Activated T-cell treated with anti-CD3 and anti-CD28 coated beads, Interleukin-2, amount 50 U/mL, for 24 hours (primary cell): ENCODE measurements at regions not wholly inside any gene's neighbourhood (a gene's known extent, or its start where the extent isn't known, plus 50 kb on each side); places are given as distances from the start of the nearest gene placed in this dataset.
"Not testable (repeated sequence)": the region's sequence is repeated elsewhere in the genome, so short reads cannot be mapped to it uniquely, and the experiment has no call there.

Experiments used
- DNase-seq: peaks from one replicate; pipeline ENCODE4 v3.0.0-alpha.2; 2020
- H3K27ac Mint-ChIP-seq: 2 replicates; pipeline ENCODE4 v1.8.0; 2020; ENCODE audit warnings: mild to moderate bottlenecking, mixed read lengths
- H3K27me3 Mint-ChIP-seq: 2 replicates; pipeline ENCODE4 v1.8.0; 2020; ENCODE audit warnings: mixed read lengths
- H3K36me3 Mint-ChIP-seq: 2 replicates; pipeline ENCODE4 v1.8.0; 2020; ENCODE audit warnings: low read depth, mixed read lengths
- H3K4me1 Mint-ChIP-seq: 2 replicates; pipeline ENCODE4 v1.8.0; 2020; ENCODE audit warnings: low read depth, mixed read lengths
- H3K4me3 Mint-ChIP-seq: 2 replicates; pipeline ENCODE4 v1.8.0; 2020; ENCODE audit warnings: mild to moderate bottlenecking, moderate library complexity, mixed read lengths
- H3K9me3 Mint-ChIP-seq: 2 replicates; pipeline ENCODE4 v1.8.0; 2020; ENCODE audit warnings: mixed read lengths

DNA sequence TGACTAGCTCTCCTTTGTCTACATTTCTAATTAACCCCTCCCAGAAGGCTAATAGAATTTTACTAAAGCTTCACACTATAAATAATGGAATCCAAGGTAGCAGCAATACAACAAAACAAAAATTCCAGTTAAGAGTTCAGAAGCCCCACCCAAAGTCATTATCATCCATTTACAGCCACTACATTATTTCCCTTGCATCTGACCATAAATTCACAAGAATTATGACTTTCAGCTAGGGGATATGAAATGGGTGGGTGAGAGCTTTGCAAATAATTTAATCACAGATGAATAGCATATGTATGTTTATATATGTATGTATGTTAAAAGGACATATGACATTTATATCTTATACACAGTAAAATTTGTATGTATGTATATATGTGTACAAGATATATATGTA, 65.3 kb upstream of the PTGDR start:
- Mint-ChIP-seq H3K27me3 (no peaks in the 10 kb centered on the region), H3K36me3 (no peaks in the 10 kb centered on the region), H3K4me3 (no peak overlapping the region), H3K4me1 (peaks cover 2% of the 10 kb centered on the region), H3K27ac (no peak overlapping the region), H3K9me3 (peaks cover 4% of the 10 kb centered on the region)
- DNase-seq = no peak

DNA sequence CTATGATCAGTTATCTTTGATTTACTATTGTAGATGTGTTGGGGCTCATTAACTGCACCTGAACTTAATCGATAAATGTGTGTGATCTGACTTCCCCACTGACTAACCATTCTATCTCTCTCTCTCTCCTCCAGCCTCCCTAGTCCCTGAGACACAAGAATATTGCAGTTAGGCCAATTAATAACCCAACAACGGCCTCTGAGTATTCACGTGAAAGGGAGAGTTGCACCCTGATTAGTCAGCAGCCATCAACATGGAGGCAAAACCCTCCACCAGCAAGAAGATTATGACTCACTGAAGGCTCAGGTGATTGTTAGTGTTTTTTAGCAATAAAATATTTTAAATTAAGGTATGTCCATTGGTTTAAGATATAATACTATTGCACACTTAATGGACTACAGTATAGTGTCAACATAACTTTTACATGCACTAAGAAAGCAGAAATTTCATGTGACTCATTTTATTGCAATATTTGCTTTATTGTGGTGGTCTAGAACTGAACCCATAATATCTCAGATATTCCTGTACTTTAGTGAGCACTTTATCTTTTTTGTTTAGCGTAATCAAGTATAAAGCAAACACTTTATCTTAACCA, 77.1 kb upstream of the PTGDR start:
- no peak overlapping the region for H3K4me3 Mint-ChIP-seq
- H3K36me3 Mint-ChIP-seq = no peaks in the 10 kb centered on the region
- H3K27me3 Mint-ChIP-seq = no peaks in the 10 kb centered on the region
- DNase-seq = no peak
- H3K4me1 Mint-ChIP-seq = peaks cover 23% of the 10 kb centered on the region
- H3K27ac Mint-ChIP-seq = no peak overlapping the region
- peaks cover 5% of the 10 kb centered on the region for H3K9me3 Mint-ChIP-seq

DNA sequence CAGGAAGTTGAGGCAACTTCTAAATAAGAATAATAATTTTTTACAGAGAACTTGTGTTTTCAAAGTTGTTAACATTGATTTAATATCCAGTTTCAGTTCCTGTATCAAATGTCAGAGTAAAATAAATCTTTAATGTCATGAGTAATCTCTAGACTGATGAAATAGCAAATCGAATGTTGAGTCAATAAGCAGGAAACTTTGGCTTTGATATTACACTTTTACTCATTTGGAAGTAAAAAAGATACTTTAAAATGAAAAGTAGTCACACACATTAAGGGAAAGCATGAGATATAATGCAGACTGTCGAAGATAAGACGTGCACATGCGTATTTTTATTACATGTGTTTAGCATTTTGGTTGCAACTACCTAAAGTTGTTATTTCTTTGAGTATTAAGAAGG, 78.2 kb upstream of the PTGDR start:
- DNase-seq = no peak
- no peaks in the 10 kb centered on the region for H3K27me3 Mint-ChIP-seq
- H3K4me1 Mint-ChIP-seq = peaks cover 28% of the 10 kb centered on the region
- H3K9me3 Mint-ChIP-seq = peaks cover 2% of the 10 kb centered on the region
- peak overlapping the region; percentile 54 for H3K27ac Mint-ChIP-seq
- H3K36me3 Mint-ChIP-seq = no peaks in the 10 kb centered on the region
- H3K4me3 Mint-ChIP-seq = no peak overlapping the region

DNA sequence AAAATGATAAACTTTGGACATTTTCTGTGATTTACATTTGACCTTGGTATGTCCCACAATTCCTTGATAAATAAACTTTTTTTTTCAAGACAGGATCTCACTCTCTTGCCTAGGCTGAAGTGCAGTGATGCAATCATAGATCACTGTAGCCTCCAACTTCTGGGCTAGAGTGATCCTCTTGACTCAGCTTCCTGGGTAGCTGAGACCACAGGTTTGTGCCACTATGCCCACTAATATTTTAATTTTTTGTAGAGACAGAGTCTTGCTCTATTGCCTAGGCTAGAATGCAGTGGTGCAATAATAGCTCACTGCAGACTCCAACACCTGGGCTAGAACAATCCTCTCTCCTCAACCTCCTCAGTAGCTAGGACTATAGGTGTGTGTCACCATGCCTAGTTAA, 79.1 kb upstream of the PTGDR start:
- no peaks in the 10 kb centered on the region for H3K27me3 Mint-ChIP-seq
- H3K9me3 Mint-ChIP-seq = peaks cover 2% of the 10 kb centered on the region
- H3K27ac Mint-ChIP-seq = no peak overlapping the region
- peaks cover 28% of the 10 kb centered on the region for H3K4me1 Mint-ChIP-seq
- no peak for DNase-seq
- H3K36me3 Mint-ChIP-seq = no peaks in the 10 kb centered on the region
- no peak overlapping the region for H3K4me3 Mint-ChIP-seq

DNA sequence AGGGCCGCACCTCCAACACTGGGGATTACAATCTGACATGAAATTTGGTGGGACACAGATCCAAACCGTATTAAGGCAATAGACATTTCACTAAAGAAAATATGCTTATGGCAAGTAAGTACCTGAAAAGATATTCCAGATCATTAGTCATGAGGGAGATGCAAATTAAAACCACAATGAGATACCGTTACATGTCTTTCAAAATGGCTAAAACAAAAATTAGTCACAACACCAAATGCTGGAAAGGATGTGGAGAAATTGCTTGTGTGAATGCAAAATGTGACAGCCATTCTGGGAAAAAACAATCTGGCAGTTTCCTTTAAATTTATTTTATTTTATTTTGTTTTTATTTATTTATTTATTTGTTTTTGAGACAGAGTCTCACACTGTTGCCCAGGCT, 82.3 kb upstream of the PTGDR start:
- Mint-ChIP-seq H3K4me1 (peaks cover 26% of the 10 kb centered on the region), H3K9me3 (peaks cover 15% of the 10 kb centered on the region), H3K4me3 (no peak overlapping the region), H3K36me3 (no peaks in the 10 kb centered on the region), H3K27me3 (no peaks in the 10 kb centered on the region), H3K27ac (no peak overlapping the region)
- DNase-seq = no peak

DNA sequence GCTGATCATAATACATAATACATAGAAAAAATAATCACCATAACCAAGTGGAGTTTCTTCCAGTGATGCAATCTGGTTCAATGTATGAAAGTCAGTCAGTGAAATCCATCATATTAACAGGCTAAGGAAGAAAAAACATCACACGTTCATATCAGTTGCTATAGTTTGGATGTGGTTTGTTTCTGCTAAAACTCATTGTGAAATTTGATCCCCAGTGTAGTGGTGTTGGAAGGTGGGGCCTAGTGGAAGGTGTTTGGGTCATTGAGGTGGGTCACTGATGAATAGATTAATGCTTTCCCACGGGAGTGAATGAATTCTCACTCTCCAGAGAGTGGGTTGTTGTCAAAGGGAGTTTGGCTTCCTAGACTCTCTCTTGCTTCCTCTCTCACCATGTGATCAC, 84.6 kb upstream of the PTGDR start:
- Mint-ChIP-seq H3K36me3 (no peaks in the 10 kb centered on the region), H3K27ac (no peak overlapping the region), H3K9me3 (peaks cover 16% of the 10 kb centered on the region), H3K4me3 (no peak overlapping the region), H3K4me1 (peaks cover 15% of the 10 kb centered on the region), H3K27me3 (no peaks in the 10 kb centered on the region)
- no peak for DNase-seq

GRCh38 chr14:52179141-52179790, 88.2 kb upstream of the PTGDR start:
- Mint-ChIP-seq H3K4me3 (no peak overlapping the region), H3K4me1 (peaks cover 21% of the 10 kb centered on the region), H3K36me3 (no peaks in the 10 kb centered on the region), H3K27me3 (no peaks in the 10 kb centered on the region), H3K27ac (no peak overlapping the region), H3K9me3 (peaks cover 15% of the 10 kb centered on the region)
- no peak for DNase-seq

DNA sequence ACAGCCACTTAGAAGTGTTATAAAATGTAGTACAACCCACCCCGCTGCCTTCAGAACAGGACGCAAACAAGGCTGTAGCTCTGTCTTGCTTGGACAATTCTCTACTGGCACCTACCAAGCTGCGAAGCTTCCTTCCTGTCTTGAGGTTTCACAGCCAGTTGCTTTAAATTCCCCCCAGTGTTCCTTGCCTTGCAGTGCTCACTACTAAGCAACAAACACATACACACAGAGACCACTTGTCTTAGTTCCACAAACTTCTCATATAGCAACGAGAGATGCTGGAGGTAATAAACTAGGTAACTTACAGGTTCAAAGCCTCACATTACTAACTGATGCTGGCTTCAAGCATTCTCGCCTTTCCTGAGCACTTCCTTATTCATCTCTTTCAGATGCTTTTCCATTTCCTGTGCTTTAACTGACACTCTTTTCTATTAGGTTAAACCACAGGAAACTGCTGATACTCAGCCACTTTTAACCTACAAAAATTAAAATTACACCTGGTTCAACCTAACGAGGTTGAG, 91.5 kb upstream of the PTGDR start:
- peaks cover 24% of the 10 kb centered on the region for H3K4me1 Mint-ChIP-seq
- H3K27ac Mint-ChIP-seq = no peak overlapping the region
- peaks cover 4% of the 10 kb centered on the region for H3K36me3 Mint-ChIP-seq
- DNase-seq = no peak
- H3K27me3 Mint-ChIP-seq = no peaks in the 10 kb centered on the region
- H3K4me3 Mint-ChIP-seq = no peak overlapping the region
- peaks cover 27% of the 10 kb centered on the region for H3K9me3 Mint-ChIP-seq

DNA sequence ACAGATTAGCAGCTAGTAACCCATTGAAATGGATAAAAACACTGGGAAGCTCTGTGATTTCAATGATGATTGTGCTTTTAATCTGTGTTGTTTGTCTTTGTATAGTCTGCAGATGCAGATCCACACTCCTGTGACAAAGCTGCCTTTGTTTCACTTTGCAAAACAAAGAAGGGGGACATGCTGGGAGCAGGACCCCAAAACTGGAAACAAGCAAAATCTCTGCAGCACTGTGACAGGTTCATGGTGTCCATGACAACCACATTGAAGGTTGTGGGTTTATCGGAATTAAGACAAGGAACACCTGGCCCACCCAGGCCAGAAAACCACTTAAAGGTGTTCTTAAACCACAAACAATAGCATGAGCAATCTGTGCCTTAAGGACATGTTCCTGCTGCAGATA, 95.6 kb upstream of the PTGDR start:
- H3K4me3 Mint-ChIP-seq, DNase-seq, H3K36me3 Mint-ChIP-seq, H3K27ac Mint-ChIP-seq, H3K27me3 Mint-ChIP-seq: not testable (repeated sequence)
- Mint-ChIP-seq H3K9me3 (peaks cover 36% of the 10 kb centered on the region), H3K4me1 (peaks cover 21% of the 10 kb centered on the region)

DNA sequence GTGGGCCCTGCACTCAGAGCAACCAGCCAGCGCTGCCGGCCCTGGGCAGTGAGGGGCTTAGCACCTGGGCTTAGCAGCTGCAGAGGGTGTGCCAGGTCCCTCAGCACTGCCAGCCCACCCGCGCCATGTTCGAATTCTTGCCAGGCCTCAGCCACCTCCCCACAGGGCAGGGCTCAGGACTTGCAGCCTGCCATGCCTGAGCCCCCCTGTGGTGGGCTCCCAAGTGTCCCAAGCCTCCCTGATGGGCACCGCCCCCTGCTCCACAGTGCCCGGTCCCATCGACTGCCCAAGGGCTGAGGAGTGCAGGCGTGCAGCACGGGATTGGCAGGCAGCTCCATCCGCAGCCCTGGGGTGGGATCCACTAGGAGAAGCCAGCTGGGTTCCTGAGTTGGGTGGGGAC, 98.0 kb upstream of the NID2 start:
- Mint-ChIP-seq H3K27ac (no peak overlapping the region), H3K27me3 (no peaks in the 10 kb centered on the region), H3K9me3 (peaks cover 26% of the 10 kb centered on the region), H3K4me3 (no peak overlapping the region), H3K4me1 (no peaks in the 10 kb centered on the region), H3K36me3 (no peaks in the 10 kb centered on the region)
- DNase-seq = no peak

DNA sequence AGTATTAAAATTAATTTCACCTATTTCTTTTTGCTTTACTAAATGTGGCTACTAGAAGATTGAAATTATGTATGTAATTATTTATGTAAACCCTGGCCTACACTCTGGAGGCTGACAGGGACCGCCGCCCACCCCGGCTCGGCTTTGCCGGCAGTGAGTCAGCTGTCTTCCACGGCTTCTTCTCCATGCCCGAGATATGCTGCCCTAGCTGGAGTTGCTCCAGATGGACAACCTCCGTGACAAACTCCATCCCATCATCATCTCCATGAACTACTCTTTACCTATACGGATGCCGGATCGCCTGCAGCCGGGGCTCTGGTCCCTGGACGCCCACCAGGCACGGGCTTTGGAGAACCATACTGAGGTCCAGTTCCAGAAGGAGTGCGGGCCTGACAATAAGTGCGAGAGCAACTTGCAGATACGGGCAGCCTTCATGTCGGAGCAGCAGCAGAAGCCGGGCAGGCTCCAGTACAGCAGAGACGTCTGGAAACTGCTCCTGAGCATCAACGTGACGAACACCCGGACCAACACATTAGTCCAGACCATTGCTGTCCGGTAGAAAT, 86.9 kb upstream of the NID2 start:
- H3K27ac Mint-ChIP-seq = no peak overlapping the region
- no peaks in the 10 kb centered on the region for H3K9me3 Mint-ChIP-seq
- H3K27me3 Mint-ChIP-seq = no peaks in the 10 kb centered on the region
- DNase-seq = no peak
- H3K4me3 Mint-ChIP-seq = no peak overlapping the region
- peaks cover 22% of the 10 kb centered on the region for H3K4me1 Mint-ChIP-seq
- no peaks in the 10 kb centered on the region for H3K36me3 Mint-ChIP-seq

DNA sequence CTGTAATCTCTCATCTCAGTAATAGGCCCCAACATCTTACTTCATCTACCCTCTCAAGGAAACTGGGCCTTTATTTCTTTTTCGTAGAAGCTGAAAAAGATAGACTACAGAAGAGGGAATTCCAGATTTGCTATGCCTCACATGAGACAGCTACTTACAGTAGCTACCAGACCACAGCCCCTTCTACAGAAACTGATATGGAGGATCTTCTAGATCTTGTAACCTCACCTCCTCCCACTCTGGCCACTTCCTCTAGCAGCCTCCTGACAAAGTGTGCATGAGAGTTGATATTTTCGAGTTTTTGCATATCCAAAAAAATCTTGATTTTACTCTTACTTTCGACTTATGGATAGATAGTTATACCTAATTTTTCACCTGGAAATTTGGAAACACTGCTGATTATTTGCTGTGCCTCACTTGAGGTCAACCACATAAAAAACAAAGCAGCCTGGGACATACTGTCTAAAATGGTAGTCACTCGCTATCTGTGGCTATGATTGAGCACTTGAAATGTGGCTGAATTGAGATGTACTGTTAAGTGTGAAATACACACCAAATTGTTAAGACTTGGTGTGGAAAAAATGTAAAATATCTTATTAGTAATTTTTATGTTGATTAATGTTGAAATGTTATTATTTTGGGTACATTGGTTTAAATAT, 86.3 kb upstream of the NID2 start:
- Mint-ChIP-seq H3K4me1 (peaks cover 22% of the 10 kb centered on the region), H3K9me3 (no peaks in the 10 kb centered on the region), H3K4me3 (no peak overlapping the region), H3K27me3 (no peaks in the 10 kb centered on the region), H3K27ac (peak overlapping the region; percentile 29), H3K36me3 (no peaks in the 10 kb centered on the region)
- no peak for DNase-seq

- Mint-ChIP-seq H3K9me3 (no peaks in the 10 kb centered on the region), H3K27me3 (peaks cover 2% of the 10 kb centered on the region), H3K27ac (no peak overlapping the region), H3K4me1 (peaks cover 22% of the 10 kb centered on the region), H3K36me3 (no peaks in the 10 kb centered on the region), H3K4me3 (no peak overlapping the region)
- no peak for DNase-seq
Observed at GRCh38 chr14:52153939-52154338, 85.1 kb upstream of the NID2 start.

DNA sequence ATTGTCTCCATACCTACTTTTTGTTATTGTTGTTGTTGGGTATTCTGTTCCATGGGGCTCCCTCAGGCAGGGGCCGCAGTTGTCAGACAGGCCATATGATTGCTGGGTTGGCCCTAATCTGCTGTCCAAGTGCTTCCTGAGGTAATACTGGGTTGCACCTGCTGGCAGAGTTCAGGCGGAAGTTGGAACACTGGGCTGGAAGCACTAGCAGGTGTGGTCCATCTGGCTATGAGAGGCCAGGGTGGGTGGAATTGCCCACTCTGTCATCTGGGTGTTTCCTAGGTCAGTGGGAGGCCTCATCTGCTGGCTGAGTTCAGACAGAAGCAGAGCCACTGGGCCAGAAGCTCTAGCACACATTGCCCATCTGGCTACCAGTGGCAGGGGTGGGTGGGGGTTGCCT, 81.3 kb upstream of the NID2 start:
- Mint-ChIP-seq H3K4me3 (no peak overlapping the region), H3K27ac (no peak overlapping the region), H3K27me3 (peaks cover 2% of the 10 kb centered on the region), H3K4me1 (peaks cover 21% of the 10 kb centered on the region), H3K36me3 (no peaks in the 10 kb centered on the region), H3K9me3 (no peaks in the 10 kb centered on the region)
- no peak for DNase-seq

GRCh38 chr14:52148371-52148770, 79.5 kb upstream of the NID2 start:
- Mint-ChIP-seq H3K27me3 (peaks cover 2% of the 10 kb centered on the region), H3K9me3 (no peaks in the 10 kb centered on the region), H3K4me3 (no peak overlapping the region), H3K36me3 (no peaks in the 10 kb centered on the region), H3K27ac (no peak overlapping the region), H3K4me1 (peaks cover 4% of the 10 kb centered on the region)
- DNase-seq = no peak
